H1 (cell line): ENCODE measurements at regions not wholly inside any gene's neighbourhood (a gene's known extent, or its start where the extent isn't known, plus 50 kb on each side); places are given as distances from the start of the nearest gene placed in this dataset.

ENCODE experiments used
- JUND ChIP-seq: IDR thresholded peaks from 2 replicates; pipeline ENCODE4 v1.6.1; 2011; ENCODE audit warnings: mild to moderate bottlenecking, improper control_type of control experiment, low read length
- POLR2AphosphoS5 ChIP-seq: IDR thresholded peaks from 2 replicates; pipeline ENCODE4 v1.6.1; 2011; ENCODE audit warnings: low read depth, low read length
- TAF1 ChIP-seq: IDR thresholded peaks from 2 replicates; pipeline ENCODE4 v1.6.1; 2011; ENCODE audit warnings: mild to moderate bottlenecking, low read depth, low read length

DNA sequence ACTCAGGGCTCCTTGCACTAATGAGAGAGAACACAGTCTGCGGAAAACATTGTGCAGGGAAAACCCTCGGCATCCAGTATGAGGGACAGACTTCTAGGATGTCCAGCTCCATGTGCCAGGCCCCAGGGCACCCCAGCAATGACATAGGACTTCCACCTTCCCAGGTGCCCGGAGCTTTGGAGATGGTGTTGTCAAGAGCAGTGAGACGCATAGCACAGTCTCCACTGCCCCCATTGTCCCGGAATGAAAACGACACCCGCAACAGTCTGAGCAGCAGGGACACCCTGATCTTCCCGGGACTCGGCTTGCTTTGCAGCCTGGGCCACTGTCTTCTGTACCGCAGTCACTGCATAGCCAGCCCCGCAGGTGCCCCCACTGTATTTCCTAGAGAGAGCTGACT, 339.2 kb upstream of the ADARB2 start:
- TF ChIP-seq JUND (no peak), POLR2AphosphoS5 (no peak), TAF1 (no peak)
